CD4-positive, alpha-beta T cell treated with Interleukin-15 for 1 hour (primary cell): ENCODE measurements at regions not wholly inside any gene's neighbourhood (a gene's known extent, or its start where the extent isn't known, plus 50 kb on each side); places are given as distances from the start of the nearest gene placed in this dataset.

Source experiments
- DNase-seq: peaks from one replicate; pipeline ENCODE4 v3.0.0-alpha.2; 2020

DNA sequence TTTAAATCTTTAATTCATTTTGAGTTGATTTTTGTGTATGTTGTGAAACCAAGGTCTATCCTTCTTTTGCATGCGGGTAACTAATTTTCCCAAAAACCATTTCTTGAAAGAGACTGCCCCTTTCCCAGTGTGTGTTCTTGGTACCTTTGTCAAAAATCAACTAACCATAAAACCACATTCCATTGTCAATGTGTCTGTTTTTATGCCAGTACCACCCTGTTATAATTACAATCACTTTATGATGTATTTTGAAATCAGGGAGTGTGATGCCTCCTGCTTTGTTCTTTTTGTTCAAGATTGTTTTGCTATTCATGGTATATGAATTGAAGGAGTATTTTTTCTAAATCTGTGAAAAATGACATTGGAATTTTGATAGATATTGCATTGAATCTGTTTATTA lies 689.6 kb downstream of the TSN start:
- DNase-seq = no peak

DNA sequence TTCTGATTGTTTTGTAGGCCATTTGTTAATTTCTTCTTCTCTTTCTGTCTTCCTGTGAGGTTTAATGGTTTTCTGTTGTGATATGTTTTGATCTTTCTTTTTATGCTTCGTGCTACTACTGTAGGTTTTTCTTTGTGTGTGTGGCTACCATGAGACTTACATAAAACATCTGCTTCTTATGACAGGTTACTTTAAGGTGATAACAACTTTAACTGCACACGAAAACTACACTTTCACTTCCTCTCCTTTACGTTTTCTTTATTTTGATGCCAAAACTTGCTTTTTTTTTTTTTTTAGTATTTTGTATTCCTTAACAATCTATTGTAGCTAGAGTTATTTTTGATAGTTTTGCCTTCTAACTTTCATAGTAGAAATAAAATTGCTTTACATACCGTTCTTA lies 691.3 kb downstream of the TSN start:
- DNase-seq = no peak

DNA sequence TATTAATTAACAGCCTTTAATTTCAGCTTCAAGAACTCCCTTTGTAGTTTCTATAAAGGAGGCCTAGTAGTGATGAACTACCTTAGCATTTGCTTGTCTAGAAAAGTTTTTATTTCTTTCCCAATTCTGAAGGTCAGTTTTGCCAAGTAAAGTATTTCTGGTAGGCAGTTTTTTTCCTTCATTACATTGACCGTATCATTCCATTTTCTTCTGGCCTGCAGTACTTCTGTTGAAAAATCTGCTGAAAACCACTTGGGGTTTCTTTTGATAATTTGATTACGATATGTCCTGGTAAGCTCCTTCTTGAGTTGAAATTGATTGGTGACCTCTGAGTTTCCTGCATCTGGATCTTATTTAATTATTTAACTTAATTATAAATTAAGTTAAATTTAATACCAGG lies 691.8 kb downstream of the TSN start:
- no peak for DNase-seq

DNA sequence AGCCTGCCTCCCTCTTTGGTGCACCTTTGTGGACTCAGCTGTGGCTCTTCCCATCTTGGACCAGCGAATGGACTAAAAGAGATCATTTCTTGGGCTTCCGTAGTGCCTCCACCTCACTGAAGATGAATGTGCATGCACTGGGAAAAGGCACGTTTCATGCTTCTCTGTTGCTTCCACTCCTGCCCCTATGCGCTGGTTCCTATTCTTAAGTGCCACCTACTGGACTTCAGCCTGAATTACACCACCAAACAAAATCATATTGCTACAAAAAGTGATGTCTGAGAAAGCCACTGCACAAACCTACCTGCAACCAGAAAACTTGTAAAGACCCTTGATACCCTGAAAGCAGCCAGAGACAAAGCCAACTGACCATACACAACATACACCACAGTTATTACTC lies 695.6 kb downstream of the TSN start:
- no peak for DNase-seq

DNA sequence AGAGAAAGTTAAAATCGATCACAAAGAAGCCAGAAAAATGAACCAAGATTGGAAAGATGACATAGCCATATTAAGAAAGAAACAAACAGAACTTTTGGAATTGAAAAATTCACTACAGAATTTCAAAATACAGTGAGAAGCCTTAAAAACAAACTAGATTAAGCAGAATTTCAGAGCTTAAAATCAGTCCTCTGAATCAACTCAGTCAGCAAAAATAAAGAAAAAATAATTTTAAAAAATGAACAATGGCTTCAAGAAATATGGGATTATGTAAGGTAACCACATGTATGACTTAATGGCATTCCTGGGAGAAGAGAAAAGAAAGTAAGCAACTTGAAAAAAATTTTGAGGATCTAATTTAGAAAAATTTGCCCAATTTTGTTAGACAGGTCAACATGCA lies 696.2 kb downstream of the TSN start:
- DNase-seq = no peak

DNA sequence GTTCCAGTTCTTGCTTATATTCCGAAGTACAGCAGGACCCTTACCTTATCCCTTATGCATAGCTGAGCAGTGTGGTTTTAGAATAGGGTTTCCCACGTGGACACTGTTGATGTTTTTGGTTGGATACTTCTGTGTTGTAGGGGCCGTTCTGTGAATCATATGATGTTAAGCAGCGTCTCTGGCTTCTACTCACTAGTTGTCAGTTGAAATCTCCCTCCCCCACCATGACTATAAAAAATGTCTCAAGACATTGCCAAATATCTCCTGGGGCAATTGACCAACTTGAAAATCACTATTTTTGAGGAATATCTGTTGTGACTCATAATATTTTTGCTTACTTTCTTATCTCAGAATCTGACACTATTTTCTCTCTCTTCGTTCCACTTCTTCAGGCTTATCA lies 713.7 kb downstream of the TSN start:
- DNase-seq = no peak

DNA sequence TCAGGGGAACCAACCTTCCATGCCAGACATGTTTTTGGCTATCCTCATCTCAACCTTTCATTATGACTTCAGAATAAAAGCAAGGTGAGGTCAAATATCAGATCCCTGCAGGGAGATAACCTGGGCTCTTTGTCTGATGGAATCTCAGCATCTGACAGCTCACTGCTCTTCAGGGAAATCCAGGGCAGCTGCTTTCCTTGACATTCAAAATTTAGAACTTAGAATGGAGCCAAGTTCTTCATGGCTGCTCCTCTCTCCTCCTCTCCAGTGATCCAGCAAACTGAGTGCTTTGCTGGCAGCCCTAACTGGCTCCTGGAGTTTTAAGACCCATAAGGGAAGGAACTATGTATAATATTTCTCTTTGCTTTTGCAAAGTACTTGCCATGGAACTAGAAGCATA lies 716.3 kb downstream of the TSN start:
- DNase-seq = no peak

DNA sequence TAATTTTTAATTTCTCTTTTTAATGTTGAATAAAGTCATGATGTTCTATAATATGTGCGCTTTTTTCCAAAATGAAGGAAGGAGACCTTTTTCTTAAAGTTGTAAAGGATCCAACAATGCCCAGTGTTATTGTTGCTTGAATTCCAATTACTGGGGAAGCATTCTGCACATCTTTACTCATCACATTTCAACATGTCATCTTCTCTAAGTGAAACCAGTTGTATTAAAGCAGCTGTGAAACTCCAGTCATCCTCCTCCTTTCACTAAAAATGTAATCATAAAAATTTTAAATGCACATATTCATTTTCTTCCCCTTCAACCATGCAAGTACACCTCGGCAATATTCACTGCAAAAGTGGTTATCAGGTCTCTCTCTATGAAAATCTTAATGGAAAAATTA lies 722.7 kb downstream of the TSN start:
- DNase-seq = no peak

DNA sequence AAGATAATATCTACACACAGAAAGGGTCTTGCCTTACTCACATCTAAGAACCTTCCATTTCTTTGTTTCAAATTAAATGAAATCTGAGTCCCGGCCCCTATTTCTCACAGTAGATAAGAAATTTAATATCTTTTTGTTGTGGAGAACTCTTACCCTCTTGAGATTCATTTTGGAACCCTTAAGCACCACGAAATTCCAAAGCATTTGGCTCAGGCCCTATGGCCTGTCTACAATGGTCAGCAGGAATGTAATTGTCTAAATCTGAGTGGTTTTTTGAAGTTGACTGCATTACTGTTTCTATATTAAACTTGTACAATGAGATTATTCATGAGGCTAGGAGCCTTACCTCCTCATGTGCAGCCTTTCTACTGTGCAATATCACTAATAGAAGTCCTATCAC lies 723.3 kb downstream of the TSN start:
- DNase-seq = no peak

DNA sequence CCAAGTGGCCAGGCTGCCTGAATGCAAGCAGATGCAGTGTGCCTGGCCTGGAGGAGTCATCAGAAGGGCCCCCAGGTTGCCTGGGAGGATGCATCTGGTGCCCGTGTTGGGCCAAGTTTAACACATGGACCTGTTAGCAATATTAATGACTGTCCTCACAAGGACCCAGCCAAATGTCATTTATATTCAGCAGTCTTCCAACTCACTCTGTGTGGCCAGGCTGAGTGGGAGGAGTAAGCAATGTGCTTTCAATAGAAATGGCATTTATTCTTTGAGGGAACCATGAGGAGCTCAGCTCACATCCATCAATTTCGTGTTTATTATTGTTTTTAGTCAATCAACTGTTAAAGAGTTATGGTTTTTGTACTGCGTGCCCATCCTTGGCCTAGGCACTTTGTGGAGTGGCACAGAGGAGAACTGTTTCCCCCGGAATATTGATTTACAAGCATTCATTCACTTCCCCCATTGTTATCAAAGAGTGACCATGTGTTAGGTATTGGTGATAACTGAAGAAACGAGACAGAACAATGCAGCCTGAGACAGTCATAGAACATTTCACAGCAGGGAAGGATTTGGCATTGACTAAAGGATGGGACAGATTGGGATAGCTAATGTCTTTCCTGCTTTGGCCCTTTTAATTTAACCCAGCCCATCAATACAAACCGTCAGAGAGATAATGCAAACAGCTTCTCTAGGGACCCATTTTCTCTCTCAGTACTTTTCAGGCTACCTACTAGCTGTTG lies 725.2 kb downstream of the TSN start:
- DNase-seq = no peak

DNA sequence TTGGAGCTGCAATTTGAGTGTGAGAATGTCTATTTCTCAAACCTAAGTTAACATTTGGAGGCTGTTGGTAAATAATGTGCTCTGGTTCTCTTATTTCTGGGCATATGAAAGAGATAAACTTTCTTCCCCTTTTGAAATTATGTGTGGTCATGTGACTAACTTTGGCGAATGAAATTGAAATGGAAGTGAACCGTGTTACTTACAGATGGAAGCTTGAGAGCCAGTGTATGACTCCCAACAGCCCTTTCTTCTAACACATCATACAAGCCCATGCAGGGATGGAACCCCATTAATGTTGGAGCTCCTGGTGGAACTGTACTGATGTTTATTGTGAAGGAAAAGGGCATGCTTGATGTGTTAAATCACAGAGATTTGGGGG lies 725.8 kb downstream of the TSN start:
- no peak for DNase-seq

DNA sequence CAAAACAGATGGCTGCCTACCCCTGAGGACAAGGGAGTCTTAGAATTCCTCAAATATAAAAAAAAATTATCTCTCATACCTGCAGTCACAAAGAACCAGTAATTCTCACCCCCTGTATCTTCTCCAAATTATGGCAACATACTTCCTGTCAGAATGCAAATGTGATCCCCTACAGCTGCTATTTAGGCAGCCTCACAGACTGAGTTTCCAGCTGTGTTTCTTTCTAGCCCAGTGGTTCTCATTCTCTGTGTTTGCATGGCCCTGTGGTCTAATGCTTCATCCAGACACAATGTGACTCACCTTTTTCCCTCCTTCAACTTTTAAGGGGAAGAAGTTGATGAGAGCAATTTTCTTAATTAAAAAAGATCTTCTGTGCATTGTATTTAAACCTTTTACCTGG lies 726.3 kb downstream of the TSN start:
- DNase-seq = no peak

DNA sequence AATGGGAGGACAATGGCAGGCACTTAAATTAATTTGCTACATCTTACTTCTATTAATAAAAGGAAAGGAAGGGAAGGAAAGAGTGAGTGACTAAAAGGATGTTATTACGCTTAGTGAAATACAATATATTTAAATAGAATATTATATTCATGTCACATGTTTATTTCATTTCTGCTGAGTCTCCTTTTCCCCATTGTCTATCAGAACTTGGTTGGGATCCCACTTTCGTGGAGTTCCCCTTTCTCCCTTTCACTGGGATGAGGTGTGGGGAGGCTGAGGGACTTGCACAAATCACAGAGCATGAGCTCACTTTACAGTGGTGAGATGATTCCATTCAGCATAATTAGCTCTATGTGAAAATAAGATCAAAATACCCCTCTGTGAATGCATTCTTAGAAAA lies 730.6 kb downstream of the TSN start:
- DNase-seq = no peak

DNA sequence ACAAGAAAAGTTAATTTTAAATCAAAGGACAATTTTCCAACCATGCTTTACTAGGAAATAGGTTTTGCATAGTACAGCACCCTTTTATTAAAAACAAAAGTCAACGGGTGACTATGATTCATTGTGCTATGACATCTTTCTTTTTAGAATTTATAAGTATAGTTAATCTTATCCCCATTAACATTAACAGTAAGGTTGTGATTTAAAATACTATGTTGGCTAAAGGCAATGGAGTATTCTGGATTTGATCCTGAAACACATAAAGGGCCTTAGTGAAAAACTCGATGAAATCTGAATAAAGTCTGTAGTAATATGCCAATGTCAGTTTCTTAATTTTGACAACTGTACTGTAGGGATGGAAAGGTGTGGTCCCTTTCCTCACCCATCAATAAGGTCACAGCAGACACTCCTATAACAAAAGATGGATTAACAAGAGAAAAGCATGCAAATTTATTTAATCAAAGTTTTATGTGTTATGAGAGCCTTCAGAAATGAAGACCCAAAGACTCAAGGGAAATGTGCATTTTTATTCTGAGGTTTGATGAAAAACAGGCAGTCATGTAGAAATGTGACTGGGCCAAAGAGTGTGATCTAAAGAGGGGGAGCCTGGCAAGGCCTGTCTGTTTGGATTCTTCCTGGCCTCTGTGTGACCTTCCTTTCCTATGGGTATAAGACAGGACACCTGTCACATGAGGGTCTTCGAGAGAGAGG lies 731.4 kb downstream of the TSN start:
- DNase-seq = no peak

DNA sequence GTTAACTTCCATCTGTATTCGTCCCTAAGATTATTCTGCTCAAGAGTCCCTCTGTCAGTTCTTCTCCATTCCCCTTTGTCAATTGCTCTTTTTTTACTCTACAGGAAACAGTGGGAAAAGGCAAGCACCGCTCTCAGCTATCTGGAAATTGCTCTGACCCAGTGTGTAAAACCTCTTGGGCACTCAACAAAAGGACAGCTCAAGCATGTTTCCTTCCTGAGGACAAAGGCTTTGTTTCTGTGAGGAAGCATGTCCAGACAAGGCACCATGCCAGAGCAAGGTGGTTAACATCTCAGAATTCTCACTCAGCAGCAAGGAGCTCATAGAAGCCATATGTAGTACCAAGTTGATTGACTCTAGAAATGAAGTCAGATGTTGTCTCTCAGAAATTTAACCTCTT lies 735.6 kb downstream of the TSN start:
- DNase-seq = no peak

DNA sequence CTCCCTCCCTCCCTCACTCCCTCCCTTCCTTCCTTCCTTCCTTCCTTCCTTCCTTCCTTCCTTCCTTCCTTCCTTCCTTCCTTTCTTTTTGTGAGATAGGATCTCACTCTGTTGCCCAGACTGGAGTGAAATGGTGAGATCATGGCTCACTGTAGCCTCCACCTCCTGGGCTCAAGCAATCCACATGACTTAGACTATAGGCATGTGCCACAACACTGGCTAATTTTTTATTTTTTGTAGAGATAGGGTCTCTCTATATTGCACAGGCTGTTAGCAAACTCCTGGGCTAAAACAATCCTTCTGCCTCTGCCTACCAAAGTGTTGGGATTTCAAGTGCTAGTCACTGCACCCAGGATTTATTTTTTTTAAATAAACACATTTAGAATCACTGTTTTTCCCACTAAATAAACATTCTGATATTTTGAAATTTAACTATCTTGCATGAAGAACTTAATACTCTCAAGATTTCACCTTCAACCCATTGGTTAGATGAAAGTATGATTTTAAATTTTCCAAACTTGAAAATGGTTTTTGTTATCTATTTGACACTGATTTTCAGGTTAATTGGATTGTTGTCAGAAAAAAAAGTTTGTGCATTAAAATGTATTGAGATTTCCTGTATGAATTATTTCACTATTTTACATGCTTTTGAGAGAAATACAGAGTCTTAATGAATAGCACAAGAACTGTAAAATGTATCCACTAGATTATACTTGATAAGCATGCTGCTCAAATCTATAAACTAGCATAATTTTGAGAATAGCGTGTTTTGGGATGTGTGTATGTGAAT lies 745.1 kb downstream of the TSN start:
- no peak for DNase-seq

DNA sequence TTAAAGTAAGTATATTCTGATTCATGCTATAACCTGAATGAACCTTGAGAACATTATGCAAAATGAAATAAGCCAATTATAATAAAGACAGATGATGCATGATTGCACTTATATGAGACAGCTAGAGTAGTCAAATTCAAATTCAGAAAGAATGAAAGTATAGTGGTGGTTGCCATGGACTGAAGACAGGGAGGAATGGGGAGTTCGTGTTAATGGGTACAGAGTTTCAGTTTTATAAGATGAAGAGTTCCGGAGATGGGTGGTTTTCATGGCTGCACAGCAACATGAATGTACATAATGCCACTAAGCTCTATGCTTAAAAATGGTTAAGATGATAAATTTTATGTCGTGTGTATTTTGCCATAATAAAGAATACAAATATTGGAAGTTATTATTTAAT lies 751.2 kb downstream of the TSN start:
- DNase-seq = no peak

DNA sequence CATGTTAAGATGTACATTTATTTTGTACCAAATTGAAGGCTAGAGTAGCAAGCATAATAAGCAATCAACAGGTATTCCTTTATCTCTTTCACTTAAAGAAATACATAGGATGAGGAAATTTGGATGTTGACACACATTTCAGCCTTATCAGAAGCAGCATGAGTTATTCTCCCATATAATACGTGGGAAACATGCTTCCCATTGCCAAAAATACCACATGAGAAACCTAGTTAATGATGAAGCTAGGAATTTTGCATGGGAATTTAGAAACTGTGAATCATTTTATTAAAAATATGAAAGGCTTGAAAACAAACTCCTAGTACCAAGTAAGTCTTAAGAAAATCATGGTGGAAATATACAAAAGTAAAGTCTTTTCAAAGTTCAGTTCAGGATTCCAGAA lies 751.8 kb downstream of the TSN start:
- DNase-seq = no peak

DNA sequence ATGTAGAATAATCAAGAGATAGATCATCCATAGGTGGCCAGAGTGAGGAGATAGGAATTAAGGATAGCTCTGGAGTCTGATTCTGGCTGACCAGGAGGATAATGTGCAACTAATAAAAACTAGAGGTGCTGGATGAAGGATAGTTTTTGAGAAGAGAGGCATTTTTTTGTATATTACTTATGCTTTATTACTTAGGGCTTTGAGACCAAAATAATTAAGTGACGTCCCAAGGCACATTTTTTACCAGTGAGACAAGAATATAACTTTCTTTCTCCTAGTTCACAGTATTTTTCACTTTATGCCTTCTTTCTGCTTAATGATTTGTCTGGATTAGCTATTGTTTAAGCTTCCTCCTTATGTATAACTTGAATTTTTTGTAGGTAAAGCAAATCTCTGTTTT lies 756.6 kb downstream of the TSN start:
- no peak for DNase-seq

DNA sequence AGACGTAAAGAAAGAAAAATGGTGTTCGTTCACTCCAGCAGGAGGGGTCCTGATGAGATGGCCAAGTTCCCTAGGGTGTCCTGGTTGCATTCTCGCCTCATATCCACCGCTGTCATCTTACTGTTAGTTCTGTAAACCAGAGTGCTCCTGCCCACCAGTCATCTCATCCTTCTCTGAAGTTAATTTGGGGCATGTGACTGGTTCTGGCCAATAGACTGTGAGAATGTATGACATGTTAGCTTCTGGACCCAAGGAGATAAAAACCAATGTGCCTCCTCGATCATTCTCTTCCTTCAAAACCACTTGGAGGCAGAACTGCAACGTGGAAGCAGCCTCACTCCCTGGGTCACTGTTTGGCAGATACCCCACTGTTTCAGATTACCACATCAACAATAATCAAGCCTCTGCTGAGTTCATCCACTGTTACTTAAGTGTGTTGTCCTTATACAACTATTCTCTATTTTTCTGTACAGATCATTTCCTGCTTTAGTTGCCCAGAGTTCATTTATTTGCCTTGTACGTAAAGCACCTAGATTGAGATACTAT lies 759.1 kb downstream of the TSN start:
- DNase-seq = no peak

DNA sequence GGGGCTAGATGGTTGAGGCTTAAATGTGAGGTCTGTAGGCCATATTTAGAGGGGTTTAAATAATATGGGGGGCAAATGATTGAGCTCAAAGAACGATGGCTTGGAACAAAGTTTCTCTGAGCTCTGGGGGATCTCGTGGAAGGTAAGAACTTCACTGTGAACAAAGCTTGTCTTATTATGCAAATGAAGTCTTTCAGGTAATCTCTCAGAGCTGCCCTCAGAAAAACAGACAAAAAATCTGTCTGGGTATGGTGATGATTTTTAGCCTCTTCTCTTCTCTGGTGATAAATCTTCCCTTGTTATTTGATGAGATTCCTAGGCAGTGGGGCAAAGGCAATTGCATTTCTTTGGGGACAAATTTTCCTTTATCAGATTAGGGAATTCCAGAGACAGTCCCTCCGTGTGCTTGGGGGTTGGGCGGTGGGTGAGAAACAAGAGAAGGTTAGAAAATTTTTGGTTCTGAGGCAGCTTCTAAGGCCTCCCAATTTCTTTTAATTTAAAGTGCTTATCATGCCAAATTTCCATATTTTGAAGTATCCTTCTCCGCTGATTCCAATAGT lies 760.4 kb downstream of the TSN start:
- no peak for DNase-seq

DNA sequence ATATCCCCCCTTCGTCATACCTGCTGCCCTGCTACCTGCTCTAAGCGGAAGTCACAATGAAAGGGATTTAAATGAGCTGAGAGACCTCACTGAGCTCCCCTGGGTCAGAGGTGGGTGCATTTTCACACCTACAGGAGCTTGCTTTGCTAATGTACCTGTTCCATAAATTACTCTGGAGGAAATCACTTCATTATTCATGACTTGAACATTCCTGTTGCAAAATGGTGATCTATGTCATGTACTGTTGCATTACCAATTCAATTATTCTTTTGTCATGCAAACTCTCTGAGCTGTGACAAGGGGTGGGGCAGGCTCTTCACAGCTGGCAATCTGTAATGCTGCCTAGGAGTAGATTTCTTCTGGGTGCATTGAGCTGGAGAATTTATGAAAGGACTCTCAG lies 761.3 kb downstream of the TSN start:
- DNase-seq = no peak

DNA sequence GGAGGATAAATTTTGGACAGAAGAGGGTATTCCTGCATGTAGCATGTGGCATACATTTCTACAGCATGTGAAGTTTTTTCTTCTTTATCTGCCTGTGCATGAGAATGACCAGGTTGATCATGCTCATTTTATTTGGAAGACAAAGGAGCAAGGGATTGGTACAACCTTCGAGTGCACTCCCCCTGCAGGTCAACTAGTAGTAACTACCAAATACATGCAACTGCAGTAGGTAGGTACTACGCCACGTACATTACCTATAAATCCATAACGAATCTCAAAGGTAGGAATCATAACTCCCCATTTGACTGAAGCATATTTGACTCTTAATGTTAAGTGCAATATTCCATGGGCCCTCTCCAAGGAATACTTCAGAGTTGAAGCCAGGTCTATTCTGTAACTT lies 763.9 kb downstream of the TSN start:
- DNase-seq = no peak
